ENCODE measurements at regions not wholly inside any gene's neighbourhood (a gene's known extent, or its start where the extent isn't known, plus 50 kb on each side); places are given as distances from the start of the nearest gene placed in this dataset.
"Not testable (repeated sequence)": the region's sequence is repeated elsewhere in the genome, so short reads cannot be mapped to it uniquely, and the experiment has no call there.

DNA sequence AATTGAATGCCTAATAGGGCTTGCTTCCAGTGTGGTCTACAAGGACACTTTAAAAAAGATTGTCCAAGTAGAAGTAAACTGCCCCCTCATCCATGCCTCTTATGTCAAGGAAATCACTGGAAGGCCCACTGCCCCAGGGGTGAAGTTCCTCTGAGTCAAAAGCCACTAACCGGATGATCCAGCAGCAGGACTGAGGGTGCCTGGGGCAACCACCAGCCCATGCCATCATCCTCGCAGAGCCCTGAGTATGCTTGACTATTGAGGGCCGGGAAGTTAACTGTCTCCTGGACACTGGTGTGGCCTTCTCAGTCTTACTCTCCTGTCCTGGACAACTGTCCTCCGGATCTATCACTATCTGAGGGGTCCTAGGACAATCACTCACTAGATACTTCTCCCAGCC is 411.5 kb downstream of the TENT5A start:
- DNase-seq (ENCODE audit: low spot score), result no peak

DNA sequence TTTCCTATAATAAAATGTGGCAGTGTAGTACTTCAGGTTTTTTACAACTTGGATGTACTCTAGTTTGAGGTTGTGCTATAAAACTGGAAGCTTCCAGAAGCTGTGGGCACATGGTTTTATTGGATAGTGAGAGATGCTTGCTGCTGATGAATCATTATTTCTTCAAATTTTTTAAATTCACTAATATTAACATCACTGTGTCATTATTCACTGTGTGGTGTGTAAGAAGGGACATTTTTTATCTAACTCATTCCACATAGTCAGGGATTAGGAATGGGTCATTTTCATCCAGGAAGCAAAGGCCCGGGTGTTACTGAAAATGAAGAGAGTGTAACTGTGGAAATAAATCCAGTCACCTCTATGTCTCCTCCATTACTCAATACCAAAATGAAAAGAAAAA is 421.0 kb downstream of the TENT5A start:
- DNase-seq (ENCODE audit: low spot score), result no peak

DNA sequence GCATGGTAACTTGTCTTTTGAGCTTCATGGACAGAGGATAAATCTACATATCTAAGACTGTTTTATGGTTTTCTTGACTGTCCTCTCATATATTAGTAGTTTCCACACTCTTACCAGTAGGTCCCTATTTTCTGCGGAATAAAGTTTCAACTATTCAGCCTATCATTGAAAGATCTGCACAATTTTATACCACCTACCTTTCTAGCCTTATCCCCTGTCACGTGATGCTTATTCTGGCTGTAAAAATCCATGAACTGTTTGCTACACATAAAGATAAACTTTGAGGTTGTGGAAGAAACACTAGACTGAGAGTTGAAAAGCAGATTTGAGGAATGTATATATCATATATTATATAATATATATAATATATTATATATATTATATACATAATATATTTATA is 423.8 kb downstream of the TENT5A start:
- DNase-seq (ENCODE audit: low spot score), result no peak

DNA sequence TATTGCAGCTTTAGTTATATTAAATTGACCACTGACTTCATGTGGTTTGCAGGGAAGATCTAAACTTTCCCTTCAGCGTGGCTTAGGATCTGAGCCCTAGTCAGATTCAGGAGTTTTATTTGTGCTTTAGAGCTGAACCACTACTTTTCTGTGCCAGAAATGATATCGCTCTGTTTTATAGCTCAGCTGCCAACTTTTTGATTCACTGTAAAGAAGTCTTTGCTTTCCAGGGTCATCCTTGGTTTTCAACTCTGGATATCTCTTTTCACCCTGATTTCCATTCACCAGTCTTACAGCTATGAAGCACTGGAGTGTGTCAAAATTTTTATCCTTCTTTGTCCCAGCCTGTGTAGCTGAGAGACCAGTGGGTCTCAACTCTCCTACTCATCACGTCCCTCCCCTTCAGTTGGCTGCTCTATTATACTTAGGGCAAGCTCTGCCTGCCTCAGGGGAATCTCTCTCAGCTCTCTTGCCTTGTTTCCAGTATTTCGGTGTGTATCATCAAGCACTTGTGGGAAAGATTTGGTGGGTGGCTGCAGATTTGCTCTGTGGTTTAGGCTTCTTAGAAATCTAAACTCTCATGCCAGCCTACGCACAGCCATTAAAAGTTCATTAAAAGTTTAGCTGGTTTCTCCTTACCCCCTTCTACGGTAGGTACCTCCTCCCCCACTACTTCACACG is 425.5 kb downstream of the TENT5A start:
- DNase-seq (ENCODE audit: low spot score), result no peak

DNA sequence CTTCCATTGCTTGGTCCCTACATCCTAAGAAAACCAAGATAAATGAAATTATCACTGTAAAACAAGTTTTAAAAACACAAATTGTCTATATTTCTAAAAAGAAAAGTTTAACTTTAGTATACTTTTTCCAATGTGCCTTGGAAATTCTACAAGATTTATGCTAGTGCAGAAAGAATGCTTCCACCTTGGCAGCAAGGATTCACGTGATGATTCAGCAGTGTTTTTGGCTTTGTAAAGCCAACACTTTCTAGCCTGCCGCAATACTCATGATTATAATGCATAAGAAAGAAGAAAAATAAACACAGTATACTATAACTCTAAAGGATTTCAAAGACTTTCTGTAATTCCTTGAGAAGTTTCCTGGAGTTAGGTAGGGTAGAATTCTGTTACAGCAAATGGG is 442.7 kb downstream of the TENT5A start:
- DNase-seq (ENCODE audit: low spot score), result no peak

DNA sequence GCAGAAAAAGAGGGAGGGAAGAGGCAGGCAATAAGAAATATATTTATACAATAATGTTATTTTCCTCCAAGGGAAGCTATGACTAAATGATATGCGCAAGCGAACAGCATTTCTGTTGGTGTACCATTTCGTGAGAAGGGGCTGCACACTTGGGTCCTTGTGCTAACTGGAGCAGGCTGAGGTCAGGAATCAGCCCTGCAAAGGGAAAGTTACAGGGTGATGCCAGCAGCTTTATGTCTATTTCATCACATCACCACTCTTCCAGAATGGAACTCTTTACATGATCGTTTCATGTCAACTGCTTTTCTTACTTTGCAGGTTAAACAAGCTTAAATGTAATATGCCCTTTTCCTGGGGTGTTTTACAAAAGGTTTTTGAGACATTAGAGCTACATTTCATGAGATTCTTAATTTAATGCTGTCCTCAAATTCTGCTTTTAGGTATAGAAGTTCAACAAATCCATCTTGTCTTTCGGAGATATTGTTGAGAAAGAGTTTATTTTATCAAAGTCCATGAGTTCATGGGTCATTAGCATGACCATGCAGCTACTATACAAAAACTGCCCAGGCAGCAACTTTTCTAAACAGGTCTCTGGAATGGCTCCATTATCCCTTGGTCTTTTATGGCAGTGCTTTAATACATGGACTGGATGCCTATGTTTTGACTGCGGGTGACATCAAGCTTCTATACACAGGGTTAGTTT is 443.8 kb downstream of the TENT5A start:
- no peak for DNase-seq (ENCODE audit: low spot score)

DNA sequence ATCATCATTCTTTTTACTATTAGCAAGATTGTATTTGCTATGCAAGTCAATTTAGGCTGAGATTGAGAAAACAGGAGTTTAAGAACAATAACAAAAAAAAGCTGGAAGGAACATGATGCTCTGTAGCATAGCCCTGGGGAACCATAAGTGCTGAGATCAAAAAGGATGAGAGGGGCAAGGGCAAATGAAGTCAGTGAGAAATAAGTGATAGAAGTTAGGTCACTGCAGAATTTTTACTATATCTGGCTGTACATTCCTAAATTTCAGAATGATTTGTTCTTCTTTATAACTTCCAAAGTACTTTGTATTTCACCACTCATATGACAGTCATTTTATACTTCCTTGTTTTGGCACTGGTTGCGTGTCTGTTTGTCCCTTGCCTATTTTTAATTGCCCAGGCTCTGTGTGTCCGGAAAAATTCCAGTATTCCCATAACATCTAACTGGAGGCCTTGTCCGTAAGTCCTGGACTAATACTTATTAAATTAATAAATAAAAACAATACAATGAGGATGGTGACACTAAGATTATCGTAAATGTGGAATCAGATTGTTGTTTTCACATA is 444.7 kb downstream of the TENT5A start:
- no peak for DNase-seq (ENCODE audit: low spot score)

DNA sequence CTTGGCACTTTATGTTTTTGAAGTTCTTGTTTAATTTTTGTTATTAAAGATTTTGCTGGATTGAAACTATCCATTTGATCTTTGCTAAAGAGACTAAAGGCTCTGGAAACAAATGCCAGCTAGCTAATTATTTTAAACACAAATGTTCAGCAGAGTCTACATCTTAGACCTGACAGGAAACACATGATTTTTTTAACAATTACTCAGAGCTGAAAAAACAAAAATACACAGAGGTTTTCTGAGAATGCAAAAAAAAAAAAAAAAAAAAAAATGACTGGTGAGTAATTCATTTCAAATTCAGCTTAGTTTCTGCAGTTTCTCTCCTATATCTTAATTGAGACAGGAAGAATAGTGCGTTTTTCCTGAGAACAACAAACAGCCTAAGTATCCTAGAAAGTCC is 448.0 kb downstream of the TENT5A start:
- DNase-seq (ENCODE audit: low spot score), result no peak

DNA sequence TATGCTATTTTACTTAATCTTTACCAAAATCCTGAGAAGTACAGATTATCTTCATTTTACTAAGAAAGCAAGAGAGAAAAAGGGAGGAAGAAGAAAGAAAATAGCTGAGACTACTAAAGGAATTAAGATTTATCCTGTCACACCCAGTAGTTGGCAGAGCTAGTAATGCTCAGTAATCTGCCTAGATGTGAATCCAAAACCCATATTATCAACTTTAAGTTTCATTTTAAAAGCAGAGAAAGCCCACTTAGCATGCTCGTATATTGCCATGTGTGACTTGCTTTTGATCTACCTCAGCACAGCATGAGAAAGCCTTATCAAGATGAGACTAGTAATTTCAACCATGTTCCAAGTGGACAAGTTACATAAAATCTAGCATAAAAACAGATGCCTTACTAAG is 451.5 kb downstream of the TENT5A start:
- no peak for DNase-seq (ENCODE audit: low spot score)

DNA sequence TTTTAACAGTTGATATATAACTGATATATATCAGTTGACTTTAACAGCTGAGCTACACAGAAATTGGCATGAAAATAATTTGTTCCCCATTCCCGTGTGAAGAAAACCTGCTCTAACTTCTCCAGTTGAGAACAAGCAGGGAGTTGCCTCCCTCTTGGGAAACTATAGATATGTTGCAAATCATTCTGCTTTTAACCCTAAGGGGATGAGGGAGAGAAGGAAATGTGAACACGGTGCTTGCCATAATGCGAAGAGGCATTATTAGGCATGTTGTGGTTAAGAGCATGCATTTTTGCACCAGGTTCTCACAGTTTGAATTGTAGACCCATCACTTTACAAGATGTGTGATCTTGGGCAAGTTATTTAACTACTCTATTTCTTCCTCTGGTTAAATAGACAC is 453.7 kb downstream of the TENT5A start:
- no peak for DNase-seq (ENCODE audit: low spot score)

DNA sequence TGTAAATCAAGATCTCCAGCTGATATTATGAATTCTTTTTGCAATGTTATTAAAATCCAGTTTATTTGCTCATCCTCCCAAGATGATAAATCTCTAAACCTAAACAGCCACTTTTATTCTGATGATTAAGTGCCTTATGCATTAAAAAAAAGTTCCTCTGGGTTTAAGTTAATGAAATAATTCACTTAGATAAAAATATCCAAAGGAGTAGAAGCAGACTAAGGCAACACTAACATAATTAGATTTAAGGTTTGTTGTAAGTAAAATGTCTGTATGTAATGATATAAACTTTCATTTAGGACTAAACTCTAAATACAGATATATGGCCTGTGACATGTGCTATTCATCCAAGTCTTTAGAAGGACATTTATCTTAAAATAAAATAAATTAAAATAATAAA is 457.2 kb downstream of the TENT5A start:
- DNase-seq (ENCODE audit: low spot score), result no peak

DNA sequence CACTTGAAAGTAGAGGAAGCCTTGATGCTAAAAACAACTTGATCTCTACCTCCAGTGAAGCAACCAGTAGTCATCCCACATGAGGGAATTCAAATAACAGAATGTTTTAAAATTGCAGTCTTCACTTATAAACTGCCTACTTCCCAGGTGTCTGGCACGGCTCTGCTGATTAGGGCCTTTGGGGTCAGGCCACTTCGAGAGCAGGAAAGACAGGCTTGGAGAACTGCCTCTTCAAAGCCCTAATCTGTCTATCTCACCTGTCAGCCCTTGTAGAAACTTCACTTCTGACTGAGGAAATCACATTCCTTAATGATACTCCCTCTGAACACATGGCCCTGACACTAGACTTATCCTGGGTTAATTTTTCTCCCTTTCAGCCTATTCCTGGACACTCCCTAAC is 458.6 kb downstream of the TENT5A start:
- DNase-seq (ENCODE audit: low spot score), result no peak

DNA sequence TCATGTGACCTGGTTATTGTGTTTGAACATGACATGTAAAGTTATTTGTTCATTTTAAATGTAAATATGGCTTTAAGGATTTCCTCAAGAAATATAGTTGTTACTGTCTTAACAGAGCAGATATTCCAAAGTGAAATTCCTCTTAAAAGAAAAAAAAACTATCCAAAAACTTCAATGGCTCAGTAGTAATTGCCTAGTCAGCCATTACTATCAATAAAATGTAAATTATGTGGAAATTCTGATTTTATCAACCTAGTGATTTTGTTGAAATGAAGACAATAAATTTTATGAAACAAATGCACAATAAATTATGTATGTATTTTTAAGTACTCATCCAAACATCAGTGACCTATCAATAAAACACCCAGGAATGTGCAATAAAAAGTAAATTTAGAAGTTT is 463.3 kb downstream of the TENT5A start:
- no peak for DNase-seq (ENCODE audit: low spot score)

DNA sequence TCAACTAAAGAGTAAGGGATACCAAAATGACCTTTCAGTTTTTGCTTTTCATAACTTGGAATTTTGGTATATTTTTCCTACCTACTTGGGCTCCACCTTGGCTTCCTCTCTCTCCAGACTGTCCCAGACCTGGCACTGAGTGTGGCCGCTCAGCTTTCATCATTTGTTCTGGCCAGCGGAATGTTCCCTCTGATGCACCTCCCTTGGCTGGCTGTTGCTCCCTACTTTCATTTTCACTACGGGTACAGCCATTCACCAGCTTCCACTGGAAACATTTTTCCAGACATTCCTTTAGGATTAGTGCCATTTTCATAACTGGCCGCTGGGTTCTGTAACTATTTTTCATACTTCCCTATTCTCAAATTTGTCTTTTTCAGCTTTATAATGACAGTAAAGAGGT is 487.4 kb downstream of the TENT5A start:
- no peak for DNase-seq (ENCODE audit: low spot score)

DNA sequence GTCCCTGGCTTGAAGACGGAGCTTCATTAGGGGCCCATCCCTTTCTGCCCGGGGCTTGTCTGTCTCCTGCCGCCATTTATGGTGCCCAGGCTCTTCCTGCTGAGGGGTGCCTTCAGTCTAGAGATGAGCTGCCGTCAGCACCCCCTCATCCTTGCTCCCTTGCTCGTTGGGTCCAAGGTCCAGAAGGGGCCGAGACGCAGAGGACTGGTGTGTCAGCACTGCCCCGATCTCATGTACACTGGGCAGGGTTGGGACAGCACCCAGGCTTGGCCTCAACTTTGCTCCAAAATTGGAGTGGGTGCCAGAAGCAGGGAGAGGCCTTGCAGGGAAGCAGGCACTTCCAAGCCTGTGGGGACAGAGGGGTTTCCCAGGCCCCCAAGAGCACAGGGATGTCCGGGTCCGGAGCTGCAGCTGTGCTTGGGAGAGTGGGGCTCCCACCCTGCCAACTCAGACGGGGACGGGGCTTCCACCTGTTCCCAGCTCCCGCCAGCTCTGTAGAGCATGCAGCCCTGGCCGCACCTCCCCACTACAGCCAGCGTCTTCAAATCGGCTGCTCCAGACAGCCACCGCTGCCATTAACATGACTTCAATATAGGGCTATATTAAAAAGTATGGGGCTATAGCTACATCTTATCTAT is 488.8 kb downstream of the TENT5A start:
- no peak for DNase-seq (ENCODE audit: low spot score)

DNA sequence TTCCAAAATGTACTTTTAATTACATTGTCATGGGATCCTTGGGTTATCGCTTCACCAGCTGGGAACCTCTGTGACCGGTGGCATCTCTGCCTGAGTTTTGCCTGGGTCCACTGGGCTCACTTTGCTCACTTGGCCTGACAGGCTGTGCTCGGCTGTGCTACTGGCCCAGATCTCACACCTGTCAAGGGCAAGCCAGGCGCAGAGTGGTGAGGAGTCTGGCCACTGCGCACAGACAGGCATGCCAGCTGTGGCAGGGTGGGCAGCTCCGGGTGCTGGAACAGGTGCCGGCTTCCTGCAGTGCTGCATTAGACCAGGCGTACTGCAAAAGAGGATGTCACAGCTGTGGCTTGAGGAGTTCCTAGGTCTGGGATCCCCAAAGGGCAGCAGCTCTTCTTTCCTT is 489.8 kb downstream of the TENT5A start:
- DNase-seq (ENCODE audit: low spot score), result no peak

DNA sequence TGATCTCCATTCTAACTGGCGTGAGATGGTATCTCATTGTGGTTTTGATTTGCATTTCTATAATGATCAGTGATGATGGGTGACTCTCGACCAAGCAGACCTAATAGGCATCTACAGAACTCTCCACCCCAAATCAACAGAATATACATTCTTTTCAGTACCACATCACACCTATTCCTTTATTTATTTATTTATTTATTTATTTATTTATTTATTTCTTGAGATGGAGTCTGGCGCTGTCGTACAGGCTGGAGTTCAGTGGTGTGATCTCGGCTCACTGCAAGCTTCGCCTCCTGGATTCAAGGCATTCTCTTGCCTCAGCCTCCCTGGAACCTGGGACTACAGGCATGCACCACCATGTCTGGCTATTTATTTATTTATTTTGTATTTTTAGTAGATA is 496.3 kb downstream of the TENT5A start:
- not testable (repeated sequence) for DNase-seq (ENCODE audit: low spot score)

DNA sequence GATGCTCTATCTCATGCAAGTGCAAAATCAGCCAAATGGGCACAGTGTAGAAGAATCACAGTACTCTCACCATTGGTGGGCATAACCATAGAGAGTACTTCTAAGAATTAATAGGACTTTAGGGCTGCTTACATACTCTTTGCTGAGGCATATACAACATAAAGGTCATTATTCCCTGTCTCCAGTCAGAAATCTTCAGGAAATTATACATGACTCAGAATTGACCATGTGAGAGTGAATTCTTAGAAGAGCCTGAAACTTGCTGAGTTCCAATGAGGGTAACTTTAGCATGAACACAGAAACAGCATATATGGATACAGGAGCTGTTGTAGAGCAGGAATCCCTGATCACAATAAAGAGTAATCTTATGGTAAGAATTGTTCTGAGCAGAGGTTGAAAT is 498.7 kb downstream of the TENT5A start:
- DNase-seq (ENCODE audit: low spot score), result no peak

DNA sequence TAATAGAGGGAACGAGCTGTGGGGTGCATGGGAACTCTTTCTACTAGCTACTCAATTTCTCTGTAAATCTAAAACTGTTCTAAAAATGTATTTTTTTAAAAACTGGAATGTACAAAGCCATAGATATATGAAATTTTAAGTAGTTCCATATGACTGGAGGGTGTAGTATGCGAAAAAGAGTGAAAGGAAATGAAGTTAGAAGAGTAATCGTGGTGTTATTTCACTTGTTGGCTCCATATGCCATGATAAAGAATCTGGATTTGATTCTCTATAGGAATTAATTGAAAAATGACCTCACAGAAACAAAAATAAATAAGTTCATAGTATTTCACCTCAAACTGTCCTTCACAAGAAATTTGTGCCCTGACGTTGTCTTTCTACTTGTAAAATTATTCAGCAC is 500.2 kb downstream of the TENT5A start:
- no peak for DNase-seq (ENCODE audit: low spot score)

DNA sequence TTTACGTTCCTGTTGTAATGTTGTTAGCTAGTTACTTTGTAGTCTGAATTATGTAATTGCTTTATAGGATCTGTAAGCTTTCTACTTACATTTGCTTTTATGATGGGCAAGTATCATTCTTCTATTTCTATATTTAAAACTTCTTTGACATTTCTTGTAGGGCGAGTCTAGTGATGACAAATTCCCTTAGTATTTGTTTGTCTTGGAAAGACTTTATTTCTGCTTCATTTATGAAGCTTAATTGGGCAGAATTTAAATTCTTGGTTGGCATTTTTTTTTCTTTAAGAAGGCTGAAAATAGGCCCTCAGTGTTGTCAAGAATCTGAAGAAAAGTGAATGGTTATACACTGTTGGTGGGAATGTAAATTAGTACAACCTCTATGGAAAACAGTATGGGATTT is 506.3 kb downstream of the TENT5A start:
- DNase-seq (ENCODE audit: low spot score), result no peak

DNA sequence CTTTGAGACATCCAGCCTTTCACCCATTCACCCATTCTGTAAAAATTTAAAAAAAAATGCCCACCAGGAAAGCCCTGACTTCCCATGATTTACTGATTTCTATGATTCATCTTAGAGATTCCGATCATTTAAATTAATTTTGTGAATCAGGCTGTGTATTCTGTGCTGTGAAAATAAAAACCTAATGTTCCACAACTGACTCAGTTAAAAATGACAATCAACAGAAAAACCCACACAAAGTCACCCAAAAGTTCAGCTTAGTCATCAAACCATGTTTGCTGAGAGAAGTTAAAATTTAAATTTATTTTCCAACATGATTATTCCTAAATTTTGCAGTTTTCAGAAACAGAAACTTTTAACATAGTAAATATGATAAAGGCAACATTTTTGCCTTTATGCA is 509.9 kb downstream of the TENT5A start:
- no peak for DNase-seq (ENCODE audit: low spot score)

DNA sequence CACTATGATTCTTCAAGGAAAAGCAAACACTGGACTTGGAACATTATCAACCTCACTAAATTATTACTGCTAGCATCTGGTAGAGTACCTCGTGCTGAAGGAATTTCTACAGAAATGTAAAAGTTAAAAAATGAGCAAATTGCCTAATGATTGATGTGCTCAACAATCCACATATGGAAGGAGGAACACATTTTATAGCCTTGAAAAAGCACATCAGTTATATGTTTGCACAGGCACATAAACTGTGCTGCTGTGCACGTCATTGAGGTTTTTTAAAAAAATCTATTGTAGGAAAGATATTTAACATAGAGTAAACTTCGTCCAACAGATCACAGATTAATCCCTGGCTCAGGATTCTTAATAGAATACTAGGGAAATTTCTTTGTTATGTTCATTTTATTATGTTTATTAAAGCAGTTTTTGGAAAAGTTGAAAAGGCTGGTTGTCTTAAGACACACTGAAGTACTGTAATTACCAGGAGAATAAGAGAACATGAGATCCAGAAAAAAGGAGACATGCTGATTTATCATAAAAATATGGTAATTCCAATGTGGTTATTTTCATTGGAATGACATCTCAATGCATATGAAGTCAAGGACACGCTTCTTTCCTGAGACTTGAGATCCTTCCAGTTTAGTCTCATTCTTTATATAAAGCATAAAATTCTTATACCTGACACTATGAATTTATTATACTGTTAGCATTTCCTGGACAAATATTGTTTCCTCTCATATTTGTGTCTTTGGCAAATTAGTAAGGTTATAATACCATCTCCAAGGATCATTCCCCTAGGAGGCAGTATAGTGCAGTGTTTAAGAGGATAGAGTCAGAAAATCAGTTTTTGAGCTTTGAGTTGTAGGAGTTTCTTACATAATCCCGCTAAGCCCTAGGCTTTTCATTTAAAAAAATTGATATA is 511.1 kb downstream of the TENT5A start:
- DNase-seq (ENCODE audit: low spot score), result peak; percentile 2
